ENCODE measurements at regions not wholly inside any gene's neighbourhood (a gene's known extent, or its start where the extent isn't known, plus 50 kb on each side); places are given as distances from the start of the nearest gene placed in this dataset.
"Not testable (repeated sequence)": the region's sequence is repeated elsewhere in the genome, so short reads cannot be mapped to it uniquely, and the experiment has no call there.

DNA sequence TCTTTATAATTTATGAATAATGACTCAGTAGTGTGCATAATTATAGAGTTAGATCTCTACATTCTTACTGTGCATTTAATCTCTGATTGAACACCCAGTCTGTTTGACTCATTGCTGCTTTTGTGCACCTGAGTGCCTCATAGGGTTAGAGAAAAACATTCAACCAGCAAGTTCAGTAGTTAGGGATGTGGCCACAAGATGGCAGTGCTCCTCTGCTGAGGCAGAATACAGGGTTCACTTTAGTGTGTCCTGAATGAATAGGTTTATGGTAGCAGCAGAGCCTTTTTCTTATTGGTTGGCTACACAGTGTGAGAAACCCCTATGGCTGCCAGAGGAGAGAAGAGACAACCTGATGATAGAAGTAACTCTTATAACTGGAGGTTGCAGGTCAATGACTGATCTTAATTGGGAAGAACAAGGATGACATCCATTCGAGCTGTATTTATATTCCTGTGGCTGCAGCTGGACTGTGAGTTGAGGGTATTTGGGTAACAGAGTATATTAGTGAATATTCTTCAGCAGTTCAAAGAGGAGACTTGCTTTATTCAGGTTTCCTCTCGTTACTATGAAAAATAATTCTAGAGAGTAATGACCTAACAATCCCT is 194.9 kb upstream of the OR4E1 start:
- DNase-seq, result no peak

DNA sequence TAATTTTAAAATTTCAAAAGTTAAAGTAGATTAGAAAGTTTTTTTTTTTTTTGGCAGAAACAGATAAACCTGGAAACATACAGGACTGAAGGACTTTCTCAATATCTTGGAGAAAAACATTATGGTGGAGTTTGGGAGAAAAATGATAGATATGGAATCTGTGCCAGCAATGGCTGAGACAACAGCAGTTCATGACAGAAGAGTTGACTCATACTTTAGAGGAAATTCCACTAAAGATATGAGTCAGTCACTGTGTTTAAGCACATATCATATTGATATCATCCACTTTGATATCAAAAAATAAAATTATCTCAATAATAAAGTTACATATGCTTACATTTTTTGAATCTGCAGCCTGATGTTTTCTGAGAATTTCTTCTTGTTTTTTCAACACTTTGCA is 193.9 kb upstream of the OR4E1 start:
- no peak for DNase-seq

GRCh38 chr14:21866479-21866878 is 192.9 kb upstream of the OR4E1 start:
- no peak for DNase-seq

GRCh38 chr14:21863289-21863688 is 189.7 kb upstream of the OR4E1 start:
- DNase-seq, result no peak

GRCh38 chr14:21861153-21861552 is 187.5 kb upstream of the OR4E1 start:
- DNase-seq, result no peak

DNA sequence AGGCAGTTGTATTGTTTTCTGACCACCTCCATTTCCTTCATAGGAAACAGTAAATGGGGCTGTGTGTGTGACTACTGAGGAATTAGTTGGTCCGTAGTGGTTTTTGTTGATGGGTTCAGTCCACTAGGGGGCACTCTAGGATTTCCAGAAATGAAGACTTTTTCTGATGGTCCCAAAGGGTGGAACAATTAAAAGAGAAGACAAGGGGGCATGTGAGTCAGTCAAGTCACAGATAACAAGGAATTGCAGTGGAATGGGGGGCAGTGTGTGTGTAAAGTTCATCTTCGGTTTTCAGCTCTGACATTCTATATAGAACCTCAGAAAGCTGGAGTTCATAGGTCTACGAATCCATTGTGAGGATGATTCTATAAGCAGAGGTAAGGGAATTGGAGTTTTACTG is 186.6 kb upstream of the OR4E1 start:
- no peak for DNase-seq

GRCh38 chr14:21852775-21853174 is 179.2 kb upstream of the OR4E1 start:
- no peak for DNase-seq

DNA sequence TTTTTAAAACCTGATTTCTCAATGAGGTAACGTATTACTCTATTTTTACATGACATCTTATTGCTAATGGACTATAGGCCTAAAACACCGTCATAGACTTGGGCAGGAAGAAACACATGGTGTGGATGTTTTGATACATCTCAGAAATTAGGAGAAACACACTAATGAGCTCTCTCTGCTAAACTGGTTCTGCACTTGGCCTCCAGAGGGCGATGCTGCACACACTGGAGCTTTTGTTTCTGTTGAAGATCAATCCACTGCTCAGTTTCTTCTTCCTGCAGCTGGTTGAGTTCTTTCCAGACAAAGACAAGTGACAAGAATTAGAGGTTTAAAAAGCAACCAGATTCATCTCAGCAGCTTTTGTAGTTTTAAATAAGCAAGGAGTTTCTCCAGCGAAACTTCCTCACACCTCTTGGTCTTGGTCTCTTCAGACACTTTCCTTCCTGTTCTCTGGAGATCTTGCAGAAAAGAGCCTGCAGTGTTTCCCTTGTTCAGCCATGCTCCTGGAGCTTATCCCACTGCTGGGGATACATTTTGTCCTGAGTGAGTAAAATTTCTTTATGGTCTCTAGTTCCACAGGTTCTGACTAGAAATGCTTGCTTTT is 178.5 kb upstream of the OR4E1 start:
- DNase-seq, result no peak

DNA sequence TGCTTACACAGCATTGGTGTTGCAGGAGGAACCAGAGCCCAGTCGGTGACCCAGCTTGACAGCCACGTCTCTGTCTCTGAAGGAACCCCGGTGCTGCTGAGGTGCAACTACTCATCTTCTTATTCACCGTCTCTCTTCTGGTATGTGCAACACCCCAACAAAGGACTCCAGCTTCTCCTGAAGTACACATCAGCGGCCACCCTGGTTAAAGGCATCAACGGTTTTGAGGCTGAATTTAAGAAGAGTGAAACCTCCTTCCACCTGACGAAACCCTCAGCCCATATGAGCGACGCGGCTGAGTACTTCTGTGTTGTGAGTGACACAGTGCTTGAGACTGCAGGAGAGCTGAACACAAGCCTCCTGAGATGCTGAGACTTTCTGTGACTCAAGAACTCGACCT is 173.3 kb upstream of the OR4E1 start:
- DNase-seq, result not testable (repeated sequence)

DNA sequence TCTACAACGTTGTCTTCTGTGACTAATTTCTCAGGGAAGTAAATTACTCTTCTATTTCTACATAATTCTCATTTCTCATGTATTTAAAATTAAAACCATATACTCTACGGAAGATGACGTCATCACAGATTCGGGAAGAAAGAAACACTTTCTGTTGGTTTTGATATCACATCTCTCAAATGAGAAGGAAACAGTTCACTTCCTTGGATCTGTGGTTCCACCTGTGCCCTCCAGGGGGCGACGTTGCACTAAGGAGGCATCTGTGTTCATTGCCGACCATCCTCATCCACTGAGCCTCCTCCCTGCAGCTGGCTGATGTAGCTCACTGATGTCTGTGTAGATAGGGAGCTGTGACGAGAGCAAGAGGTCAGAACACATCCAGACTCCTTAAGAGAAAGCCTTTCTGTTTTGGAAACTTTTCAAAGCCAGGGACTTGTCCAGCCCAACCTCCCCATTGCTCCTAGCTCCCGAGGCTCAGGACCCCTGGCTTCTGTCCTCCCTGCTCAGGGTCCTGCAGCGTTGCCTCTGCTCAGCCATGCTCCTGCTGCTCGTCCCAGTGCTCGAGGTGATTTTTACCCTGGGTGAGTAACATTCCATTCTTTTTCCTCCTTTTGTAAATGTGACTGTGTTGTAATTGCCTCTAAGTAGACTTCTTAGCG is 172.7 kb upstream of the OR4E1 start:
- DNase-seq, result no peak

- no peak for DNase-seq
Measured at GRCh38 chr14:21840765-21841164, 167.1 kb upstream of the OR4E1 start.

- no peak for DNase-seq
Measured at GRCh38 chr14:21833836-21834235, 160.2 kb upstream of the OR4E1 start.

DNA sequence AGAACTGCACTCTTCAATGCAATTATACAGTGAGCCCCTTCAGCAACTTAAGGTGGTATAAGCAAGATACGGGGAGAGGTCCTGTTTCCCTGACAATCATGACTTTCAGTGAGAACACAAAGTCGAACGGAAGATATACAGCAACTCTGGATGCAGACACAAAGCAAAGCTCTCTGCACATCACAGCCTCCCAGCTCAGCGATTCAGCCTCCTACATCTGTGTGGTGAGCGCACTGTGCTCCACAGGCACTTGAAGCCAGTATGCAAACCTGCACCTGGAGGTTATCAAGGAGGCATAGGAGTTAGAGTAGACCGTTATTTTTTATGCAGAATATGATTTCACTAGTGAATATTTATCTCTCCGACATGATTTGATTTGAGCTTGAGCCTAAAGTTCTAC is 152.2 kb upstream of the OR4E1 start:
- DNase-seq, result no peak

- DNase-seq, result no peak
Measured at GRCh38 chr14:21825149-21825743, 151.6 kb upstream of the OR4E1 start.

- DNase-seq, result no peak
Measured at GRCh38 chr14:21822109-21822508, 148.5 kb upstream of the OR4E1 start.

GRCh38 chr14:21820631-21821030 is 147.0 kb upstream of the OR4E1 start:
- no peak for DNase-seq

DNA sequence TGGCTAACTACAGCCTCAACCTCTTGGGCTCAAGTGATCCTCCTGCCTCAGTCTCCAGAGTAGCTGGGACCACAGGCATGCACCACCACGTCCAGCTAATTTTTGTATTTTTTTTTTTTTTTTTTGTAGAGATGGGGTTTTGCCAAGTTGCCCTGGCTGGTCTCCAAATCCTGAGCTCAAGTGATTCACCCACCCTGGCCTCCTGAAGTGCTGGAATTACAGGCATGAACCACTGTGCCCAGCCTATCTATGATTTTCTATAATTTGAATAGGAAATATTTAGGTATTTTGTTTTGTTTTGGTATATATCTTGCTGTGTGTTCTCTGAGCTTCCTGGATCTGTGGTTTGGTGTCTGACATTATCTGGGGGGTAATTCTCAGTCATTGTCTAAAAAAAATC is 146.3 kb upstream of the OR4E1 start:
- not testable (repeated sequence) for DNase-seq

DNA sequence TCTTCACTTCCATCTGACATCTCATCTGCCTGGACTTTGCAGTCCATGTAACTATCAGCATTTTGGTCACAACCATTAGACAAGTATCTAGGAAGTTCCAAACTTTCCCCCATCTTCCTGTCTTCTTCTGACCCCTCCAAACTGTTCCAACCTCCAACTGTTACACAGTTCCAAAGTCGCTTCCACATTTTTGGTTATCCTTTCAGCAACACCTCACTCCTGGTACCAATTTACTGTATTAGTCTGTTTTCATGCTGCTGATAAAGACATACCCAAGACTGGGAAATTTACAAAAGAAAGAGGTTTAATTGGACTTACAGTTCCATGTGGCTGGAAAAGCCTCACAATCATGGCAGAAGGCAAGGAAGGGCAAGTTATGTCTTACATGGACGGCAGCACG is 143.4 kb upstream of the OR4E1 start:
- DNase-seq, result not testable (repeated sequence)

DNA sequence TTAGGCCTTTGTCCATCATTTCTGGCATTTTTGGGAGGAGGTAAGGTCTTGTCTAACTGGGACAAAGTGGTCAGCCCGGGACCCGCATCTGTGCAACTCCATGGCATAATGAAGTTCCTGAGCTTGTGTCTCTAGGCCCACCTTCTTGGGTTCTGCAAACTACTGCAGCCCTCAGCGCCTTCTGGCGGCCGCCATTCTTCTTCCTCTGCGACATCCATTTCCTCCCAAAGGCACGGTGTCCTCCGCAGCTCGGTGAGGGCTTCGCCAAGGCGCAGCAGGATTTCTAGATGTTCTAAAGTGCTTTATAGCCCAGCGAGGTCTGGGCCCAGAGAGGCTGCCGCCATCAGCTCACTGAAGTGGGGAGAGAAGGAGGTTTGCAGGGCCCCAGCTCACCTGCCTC is 134.4 kb upstream of the OR4E1 start:
- no peak for DNase-seq

DNA sequence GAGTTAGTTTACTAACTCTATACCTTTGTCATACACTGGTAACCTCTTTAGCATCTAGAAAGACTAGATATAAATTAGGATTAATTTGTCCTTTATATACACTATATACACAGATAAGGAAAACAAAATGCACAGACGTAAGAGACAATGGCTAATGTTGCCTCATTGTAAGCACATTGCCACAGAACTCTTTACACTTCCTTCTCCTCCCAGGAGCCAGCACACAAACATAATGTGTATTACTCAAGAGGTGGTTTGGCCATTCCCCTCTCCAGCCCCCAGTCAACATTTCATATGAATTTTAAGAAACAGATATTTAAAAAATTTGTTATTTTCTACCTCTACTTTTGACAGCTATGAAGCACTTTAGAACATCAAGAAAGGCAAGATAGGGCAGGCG is 131.4 kb upstream of the OR4E1 start:
- no peak for DNase-seq

DNA sequence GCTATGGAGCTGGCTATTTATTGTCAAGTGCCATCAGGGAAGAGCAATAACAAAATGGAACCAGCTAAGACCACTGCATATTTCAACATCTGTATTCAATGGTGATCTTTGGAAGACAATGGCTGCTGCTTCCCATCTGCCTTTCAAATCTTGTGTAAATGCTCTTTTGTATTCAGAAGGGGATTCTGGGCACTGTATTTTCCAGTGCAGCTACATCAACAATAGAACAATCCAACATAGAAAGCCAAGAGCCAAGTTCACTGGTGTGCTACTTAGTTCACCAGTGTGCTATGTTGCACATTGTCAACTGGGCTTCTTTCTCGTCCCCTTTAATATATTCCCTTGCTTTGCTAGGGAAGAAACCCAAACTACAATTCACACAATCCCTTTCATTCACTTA is 128.8 kb upstream of the OR4E1 start:
- no peak for DNase-seq

DNA sequence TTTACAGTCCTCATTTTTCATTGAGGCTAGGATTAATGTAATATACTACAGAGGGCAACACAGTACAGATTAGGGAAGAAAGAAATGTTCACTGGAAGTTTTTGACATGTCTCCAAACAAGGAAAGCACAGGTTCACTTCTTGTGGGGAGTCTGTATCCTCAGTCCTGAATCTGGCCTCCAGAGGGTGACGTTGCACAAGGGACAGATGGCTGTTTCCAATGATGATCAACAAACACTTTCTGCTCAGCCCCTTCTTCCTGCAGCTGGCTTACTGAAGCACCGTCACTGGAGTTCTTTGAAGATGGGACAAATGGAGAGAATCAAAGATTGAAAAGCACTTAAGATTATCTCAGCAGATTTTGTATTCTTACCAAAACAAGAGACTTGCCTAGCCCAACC is 123.3 kb upstream of the OR4E1 start:
- no peak for DNase-seq

DNA sequence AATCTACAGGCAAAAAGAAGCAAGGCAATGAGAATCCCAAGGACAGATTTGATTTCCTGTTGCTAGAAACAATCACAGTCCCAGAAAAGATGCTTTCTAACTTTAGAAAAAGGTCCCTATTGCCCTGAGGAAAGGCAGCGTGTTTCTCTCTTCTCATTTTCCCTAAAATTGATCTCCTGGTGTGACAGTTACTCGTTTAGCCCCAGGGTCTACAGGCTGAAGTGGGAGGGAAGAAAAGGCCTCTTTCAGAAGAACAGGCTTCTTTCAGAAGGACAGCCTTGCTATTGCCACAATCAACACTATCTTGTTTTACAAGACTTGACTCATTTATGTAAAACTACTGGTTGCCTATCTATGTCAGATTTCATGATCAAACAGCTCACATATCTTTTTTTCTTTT is 121.8 kb upstream of the OR4E1 start:
- DNase-seq, result no peak

DNA sequence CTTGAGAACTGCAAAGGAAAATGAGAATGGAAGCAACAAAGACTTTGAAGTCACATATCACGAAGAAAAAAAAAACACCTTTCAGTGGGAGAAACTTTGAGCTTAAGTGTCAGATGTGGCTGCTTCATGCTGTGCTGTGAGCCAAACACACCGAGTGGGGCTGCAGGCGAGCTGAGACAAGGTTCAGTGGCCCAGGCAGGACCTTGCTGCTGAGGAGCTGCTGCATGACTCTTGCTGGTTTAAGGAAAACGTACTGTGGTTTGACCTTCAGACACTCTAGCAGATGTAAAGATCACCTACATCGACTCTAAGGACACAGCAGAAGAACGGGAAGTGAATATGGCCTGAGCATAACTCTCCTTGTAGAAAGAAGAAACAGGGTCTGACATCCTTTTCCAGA is 118.1 kb upstream of the OR4E1 start:
- no peak for DNase-seq

All from T1000 (cell line).